ENCODE measurements at regions not wholly inside any gene's neighbourhood (a gene's known extent, or its start where the extent isn't known, plus 50 kb on each side); places are given as distances from the start of the nearest gene placed in this dataset.
A peak's percentile ranks its signal among the peaks of the same experiment; 100 is the strongest.

DNA sequence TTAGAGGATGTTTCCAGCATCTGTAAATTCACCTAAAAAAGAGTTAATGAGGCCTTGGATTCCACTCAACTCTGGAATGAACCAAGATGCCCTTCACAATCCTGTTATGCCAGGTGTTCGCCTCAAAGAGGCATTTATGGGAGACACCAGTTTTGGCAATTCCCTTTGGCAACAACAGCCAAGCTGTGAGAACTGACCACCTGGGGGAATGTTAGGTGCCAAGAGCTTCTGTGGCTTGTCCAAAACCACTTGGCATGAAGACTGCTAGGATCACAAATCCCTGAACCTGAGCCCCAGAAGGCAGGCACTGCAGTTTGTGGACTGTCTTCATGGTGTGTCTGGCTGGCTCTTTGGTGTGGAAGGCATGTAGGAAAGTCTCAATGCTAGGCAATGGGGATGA is 164.4 kb upstream of the BDNF start:
- WGBS, 3 donors: 44 to 54% (median 47%) methylated on average over 1 of the region's 1 CpG
- Histone ChIP-seq H3K4me1 (no peaks in the 10 kb centered on the region), H3K9me3 (no peaks in the 10 kb centered on the region), H3K36me3 (ENCODE audit: insufficient read depth in 1 of 2, low read depth in 1 of 2) (no peaks in the 10 kb centered on the region), H3K27ac (no peak overlapping the region), H3K27me3 (ENCODE audit: insufficient read depth in 3 of 3, low read length in 2 of 3) (peaks cover 0 to under 1% (median 0%) of the 10 kb centered on the region in 3 donors), H3K4me3 (no peak overlapping the region)
- DNase-seq: no peak
- no peak for ATAC-seq
- TF ChIP-seq, protein P1, sequence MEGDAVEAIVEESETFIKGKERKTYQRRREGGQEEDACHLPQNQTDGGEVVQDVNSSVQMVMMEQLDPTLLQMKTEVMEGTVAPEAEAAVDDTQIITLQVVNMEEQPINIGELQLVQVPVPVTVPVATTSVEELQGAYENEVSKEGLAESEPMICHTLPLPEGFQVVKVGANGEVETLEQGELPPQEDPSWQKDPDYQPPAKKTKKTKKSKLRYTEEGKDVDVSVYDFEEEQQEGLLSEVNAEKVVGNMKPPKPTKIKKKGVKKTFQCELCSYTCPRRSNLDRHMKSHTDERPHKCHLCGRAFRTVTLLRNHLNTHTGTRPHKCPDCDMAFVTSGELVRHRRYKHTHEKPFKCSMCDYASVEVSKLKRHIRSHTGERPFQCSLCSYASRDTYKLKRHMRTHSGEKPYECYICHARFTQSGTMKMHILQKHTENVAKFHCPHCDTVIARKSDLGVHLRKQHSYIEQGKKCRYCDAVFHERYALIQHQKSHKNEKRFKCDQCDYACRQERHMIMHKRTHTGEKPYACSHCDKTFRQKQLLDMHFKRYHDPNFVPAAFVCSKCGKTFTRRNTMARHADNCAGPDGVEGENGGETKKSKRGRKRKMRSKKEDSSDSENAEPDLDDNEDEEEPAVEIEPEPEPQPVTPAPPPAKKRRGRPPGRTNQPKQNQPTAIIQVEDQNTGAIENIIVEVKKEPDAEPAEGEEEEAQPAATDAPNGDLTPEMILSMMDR (IDR thresholded peaks at IDR 0.05): no peak
- intact Hi-C loops (cut with DNase I): no loop called here

DNA sequence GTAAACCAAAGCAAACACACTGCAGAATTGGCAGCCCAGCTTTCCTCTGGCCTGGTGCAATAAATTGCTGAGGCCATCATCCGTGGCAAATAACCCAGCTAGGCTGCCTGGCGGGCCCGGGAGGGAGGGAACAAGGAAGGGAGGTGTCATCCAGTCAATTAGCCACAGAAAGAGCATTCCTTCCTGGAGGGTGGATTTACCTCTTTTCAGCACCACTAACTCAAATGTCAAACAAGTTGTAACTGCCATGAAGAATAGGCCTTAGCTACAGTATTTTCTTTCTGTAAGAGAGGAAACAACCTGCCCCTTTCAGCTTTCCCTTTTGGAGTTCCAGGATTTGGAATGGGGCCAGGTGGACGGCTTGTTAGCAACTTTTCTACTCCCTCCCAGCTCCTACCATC is 163.8 kb upstream of the BDNF start:
- ATAC-seq (no peak), DNase-seq (no peak)
- intact Hi-C loops (cut with DNase I): no loop called here
- Histone ChIP-seq H3K36me3 (ENCODE audit: insufficient read depth in 1 of 2, low read depth in 1 of 2) (no peaks in the 10 kb centered on the region), H3K4me3 (no peak overlapping the region), H3K27ac (no peak overlapping the region), H3K4me1 (no peaks in the 10 kb centered on the region), H3K27me3 (ENCODE audit: insufficient read depth in 3 of 3, low read length in 2 of 3) (no peaks in the 10 kb centered on the region), H3K9me3 (no peaks in the 10 kb centered on the region)
- 3 to 8% (median 3%) methylated on average over 4 of the region's 4 CpGs for WGBS, 3 donors
- TF ChIP-seq, protein P1 (IDR thresholded peaks at IDR 0.05): no peak

DNA sequence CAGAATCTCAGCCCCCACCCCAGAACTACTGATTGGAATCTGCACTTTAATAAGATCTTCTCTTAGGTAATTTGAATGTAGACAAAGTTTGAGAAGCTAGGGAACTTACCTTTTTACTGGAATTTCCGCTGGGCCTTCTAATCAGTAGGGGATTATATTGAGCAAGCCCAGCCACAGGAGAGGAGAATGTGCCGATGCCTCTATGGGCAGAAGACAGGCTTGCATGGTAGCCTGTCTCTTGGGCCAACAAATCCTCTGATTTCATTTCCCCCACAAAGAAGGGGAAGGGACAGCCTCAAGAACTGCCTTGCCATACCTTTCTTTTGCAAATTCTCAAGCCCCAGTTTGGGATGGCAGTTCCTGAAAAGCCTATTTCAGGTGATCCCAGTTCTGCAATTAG is 163.4 kb upstream of the BDNF start:
- no peaks in the 10 kb centered on the region for H3K36me3 ChIP-seq (ENCODE audit: insufficient read depth in 1 of 2, low read depth in 1 of 2)
- H3K4me1 ChIP-seq: no peaks in the 10 kb centered on the region
- DNase-seq: no peak
- TF ChIP-seq, protein P1 (IDR thresholded peaks at IDR 0.05): no peak
- WGBS, 3 donors: 60 to 68% (median 67%) methylated on average over 2 of the region's 2 CpGs
- H3K27ac ChIP-seq: no peak overlapping the region
- ATAC-seq: no peak
- no peak overlapping the region for H3K4me3 ChIP-seq
- intact Hi-C loops (cut with DNase I): no loop called here
- H3K9me3 ChIP-seq: no peaks in the 10 kb centered on the region
- no peaks in the 10 kb centered on the region for H3K27me3 ChIP-seq (ENCODE audit: insufficient read depth in 3 of 3, low read length in 2 of 3)

DNA sequence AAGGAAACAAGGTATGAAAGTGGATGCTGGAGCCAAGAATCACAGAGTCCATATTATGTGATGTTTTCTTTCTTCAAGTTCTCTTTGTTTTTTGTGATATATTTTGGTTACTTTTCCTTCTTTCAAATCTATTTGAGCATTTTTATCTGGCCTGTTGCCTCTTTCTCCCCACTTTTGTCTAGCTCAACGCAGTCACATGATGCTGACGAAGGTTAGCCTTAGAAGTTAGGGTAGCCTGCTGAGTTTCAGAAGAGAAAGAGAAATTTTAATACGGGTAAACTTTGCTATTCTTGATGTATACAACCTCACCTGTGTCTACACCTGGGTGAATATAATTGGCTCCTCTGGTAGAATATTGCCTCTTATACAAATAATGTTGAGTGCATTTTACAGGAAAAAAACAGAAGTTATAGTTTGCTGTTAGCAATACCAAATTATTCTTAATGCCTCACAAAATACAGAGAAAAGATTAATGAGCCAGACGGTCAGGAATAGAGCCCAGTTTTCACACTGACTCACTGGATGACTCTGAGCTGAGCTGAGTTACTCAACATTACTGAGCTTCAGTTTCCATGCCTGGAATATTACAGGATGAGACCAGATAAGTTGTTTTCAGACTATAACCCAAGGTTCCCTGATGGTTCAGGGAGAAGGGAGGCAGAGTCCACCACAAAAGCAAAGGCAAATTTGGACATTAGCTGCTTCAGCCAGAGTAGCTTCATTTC is 161.6 kb upstream of the BDNF start:
- peak in 1 of 4 donors; percentile 58 for ATAC-seq
- Histone ChIP-seq H3K36me3 (ENCODE audit: insufficient read depth in 1 of 2, low read depth in 1 of 2) (no peaks in the 10 kb centered on the region), H3K4me1 (no peaks in the 10 kb centered on the region), H3K27me3 (ENCODE audit: insufficient read depth in 3 of 3, low read length in 2 of 3) (peaks cover 0 to 1% (median 0%) of the 10 kb centered on the region in 3 donors), H3K4me3 (no peak overlapping the region), H3K9me3 (no peaks in the 10 kb centered on the region), H3K27ac (no peak overlapping the region)
- 47 to 63% (median 58%) methylated on average over 4 of the region's 4 CpGs for WGBS, 3 donors
- TF ChIP-seq, protein P1 (IDR thresholded peaks at IDR 0.05): no peak
- no peak for DNase-seq
- intact Hi-C loops (cut with DNase I): no loop called here

DNA sequence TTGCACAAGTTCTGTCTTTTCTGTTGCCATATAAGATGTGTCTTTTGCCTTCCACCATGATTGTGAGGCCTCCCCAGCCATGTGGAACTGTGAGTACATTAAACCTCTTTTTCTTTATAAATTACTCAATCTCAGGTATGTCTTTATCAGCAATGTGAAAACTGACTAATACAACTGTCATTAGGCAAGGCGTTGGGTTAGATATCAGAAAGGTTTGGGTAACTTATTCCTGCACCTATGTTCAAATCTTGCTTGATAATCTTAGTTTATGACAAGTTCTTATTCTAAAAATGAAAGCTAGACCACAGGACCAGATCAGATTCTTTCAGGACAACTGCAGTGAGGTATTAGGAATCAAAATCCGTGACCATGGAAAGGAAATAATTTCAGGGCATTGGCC is 160.6 kb upstream of the BDNF start:
- no peaks in the 10 kb centered on the region for H3K4me1 ChIP-seq
- DNase-seq (no peak), ATAC-seq (no peak)
- no peak overlapping the region for H3K4me3 ChIP-seq
- no peaks in the 10 kb centered on the region for H3K36me3 ChIP-seq (ENCODE audit: insufficient read depth in 1 of 2, low read depth in 1 of 2)
- 49 to 63% (median 49%) methylated on average over 2 of the region's 2 CpGs for whole genome bisulfite sequencing, 3 donors
- H3K27ac ChIP-seq: no peak overlapping the region
- TF ChIP-seq, protein P1 (IDR thresholded peaks at IDR 0.05): no peak
- intact Hi-C loops (cut with DNase I): no loop called here
- H3K9me3 ChIP-seq: no peaks in the 10 kb centered on the region
- peaks cover 0 to 1% (median 0%) of the 10 kb centered on the region in 3 donors for H3K27me3 ChIP-seq (ENCODE audit: insufficient read depth in 3 of 3, low read length in 2 of 3)

All from psoas muscle (tissue), 7 donors.